ENCODE measurements at regions not wholly inside any gene's neighbourhood (a gene's known extent, or its start where the extent isn't known, plus 50 kb on each side); places are given as distances from the start of the nearest gene placed in this dataset.

DNA sequence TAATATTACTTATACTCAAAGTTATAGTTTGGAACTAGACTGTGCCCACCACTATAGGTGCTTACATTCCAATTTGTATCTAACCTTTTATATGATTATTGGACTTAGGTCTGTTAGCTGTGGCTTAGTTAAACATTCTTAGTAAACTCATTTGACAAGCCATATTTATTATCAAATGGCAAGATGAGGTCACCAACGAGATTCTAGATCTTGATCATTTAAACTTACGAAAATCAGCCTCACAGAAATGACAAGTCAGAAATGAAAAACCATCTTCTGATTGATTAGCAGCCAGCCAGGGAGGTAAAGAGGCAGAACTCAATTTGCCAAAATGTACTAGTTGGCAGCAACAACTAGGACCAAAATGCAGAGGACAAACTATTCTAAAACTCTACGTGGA is 100.4 kb upstream of the STK17B start:
- no peak for DNase-seq (ENCODE audit: extremely low spot score, unreplicated experiment)
- peaks cover 39% of the 10 kb centered on the region for H3K4me1 Mint-ChIP-seq (ENCODE audit: unreplicated experiment)
- TF ChIP-seq, protein P1, sequence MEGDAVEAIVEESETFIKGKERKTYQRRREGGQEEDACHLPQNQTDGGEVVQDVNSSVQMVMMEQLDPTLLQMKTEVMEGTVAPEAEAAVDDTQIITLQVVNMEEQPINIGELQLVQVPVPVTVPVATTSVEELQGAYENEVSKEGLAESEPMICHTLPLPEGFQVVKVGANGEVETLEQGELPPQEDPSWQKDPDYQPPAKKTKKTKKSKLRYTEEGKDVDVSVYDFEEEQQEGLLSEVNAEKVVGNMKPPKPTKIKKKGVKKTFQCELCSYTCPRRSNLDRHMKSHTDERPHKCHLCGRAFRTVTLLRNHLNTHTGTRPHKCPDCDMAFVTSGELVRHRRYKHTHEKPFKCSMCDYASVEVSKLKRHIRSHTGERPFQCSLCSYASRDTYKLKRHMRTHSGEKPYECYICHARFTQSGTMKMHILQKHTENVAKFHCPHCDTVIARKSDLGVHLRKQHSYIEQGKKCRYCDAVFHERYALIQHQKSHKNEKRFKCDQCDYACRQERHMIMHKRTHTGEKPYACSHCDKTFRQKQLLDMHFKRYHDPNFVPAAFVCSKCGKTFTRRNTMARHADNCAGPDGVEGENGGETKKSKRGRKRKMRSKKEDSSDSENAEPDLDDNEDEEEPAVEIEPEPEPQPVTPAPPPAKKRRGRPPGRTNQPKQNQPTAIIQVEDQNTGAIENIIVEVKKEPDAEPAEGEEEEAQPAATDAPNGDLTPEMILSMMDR (conservative IDR thresholded peaks at IDR 0.05), result no peak
- no peaks in the 10 kb centered on the region for H3K27me3 Mint-ChIP-seq
- H3K4me3 Mint-ChIP-seq, result no peak overlapping the region
- no peak overlapping the region for H3K27ac Mint-ChIP-seq
- peaks cover 11% of the 10 kb centered on the region for H3K36me3 Mint-ChIP-seq
- no peaks in the 10 kb centered on the region for H3K9me3 Mint-ChIP-seq

DNA sequence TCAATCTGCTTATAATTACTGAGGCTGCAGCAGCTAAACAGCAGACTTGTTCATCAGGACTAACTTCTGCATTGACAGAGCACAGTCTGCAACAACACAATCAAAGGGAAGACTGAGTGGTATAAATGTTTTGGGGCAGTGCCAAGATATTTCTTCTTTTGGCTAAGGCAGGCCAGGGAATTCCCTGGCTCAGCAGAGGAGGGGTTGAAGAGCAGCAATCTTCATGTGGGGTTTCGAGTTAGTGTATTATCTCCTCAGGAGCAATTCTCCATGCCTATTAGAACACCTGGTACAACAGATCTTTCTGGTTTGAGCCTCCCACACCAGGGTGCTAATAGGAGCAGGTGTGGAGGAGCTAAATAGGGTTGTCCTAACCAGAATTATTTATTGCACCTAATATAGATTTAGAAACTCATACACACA is 103.0 kb upstream of the STK17B start:
- DNase-seq (ENCODE audit: extremely low spot score, unreplicated experiment), result no peak
- Mint-ChIP-seq H3K9me3 (peaks cover 3% of the 10 kb centered on the region), H3K27ac (peak overlapping the region; percentile 90), H3K27me3 (no peaks in the 10 kb centered on the region), H3K4me1 (ENCODE audit: unreplicated experiment) (peaks cover 27% of the 10 kb centered on the region), H3K36me3 (peaks cover 16% of the 10 kb centered on the region), H3K4me3 (peak overlapping the region; percentile 15)
- TF ChIP-seq, protein P1 (conservative IDR thresholded peaks at IDR 0.05), result no peak

GRCh38 chr2:196275646-196276352 is 104.4 kb upstream of the STK17B start:
- Mint-ChIP-seq H3K9me3 (peaks cover 8% of the 10 kb centered on the region), H3K4me1 (ENCODE audit: unreplicated experiment) (peaks cover 27% of the 10 kb centered on the region), H3K27me3 (no peaks in the 10 kb centered on the region), H3K27ac (peak overlapping the region; percentile 49), H3K36me3 (peaks cover 15% of the 10 kb centered on the region), H3K4me3 (no peak overlapping the region)
- TF ChIP-seq, protein P1 (conservative IDR thresholded peaks at IDR 0.05), result no peak
- DNase-seq (ENCODE audit: extremely low spot score, unreplicated experiment), result no peak

DNA sequence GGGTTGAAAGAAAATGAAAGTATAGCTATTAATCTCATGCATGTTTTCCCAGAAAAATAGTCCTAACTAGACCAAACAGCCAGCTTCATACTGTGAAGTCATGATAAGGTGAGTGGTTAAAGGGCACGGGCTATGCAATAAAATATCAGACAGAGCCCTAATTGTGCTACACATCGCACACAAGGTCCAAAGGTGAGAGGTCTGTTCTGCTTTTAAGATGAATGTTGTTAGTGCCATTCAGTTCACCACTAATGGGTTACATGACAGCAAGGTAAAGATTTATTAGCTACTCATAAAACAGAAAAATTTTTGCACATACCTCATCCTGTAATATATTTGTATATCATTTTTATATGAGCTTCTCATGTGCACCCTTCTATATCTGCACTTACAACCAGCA is 105.0 kb upstream of the STK17B start:
- no peaks in the 10 kb centered on the region for H3K27me3 Mint-ChIP-seq
- H3K27ac Mint-ChIP-seq, result peak overlapping the region; percentile 49
- H3K4me1 Mint-ChIP-seq (ENCODE audit: unreplicated experiment), result peaks cover 27% of the 10 kb centered on the region

DNA sequence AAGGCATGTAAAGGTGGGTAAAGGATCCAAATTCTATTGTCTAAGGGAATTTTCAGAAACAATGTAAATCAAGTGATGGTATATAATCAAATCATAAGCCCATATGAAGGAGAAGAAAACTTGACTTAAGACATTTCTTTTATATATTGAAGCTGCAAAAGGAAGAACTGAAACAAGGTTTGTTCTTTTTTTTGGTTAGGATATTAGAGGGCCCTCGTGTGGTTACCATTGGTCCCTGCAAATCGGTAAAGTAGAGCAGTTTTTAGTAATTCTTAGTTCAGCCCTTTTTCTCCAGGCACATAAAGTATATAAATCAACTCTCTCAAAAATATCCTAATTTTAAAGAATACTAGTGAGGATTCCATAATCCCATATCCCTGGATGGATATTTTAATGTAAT is 105.6 kb upstream of the STK17B start:
- Mint-ChIP-seq H3K27ac (no peak overlapping the region), H3K27me3 (no peaks in the 10 kb centered on the region), H3K9me3 (peaks cover 8% of the 10 kb centered on the region), H3K4me1 (ENCODE audit: unreplicated experiment) (peaks cover 27% of the 10 kb centered on the region), H3K36me3 (peaks cover 15% of the 10 kb centered on the region), H3K4me3 (no peak overlapping the region)
- TF ChIP-seq, protein P1 (conservative IDR thresholded peaks at IDR 0.05), result peak; percentile 69
- DNase-seq (ENCODE audit: extremely low spot score, unreplicated experiment), result no peak

More for the DNA sequence above, 105.0 kb upstream of the STK17B start:
- no peak overlapping the region for H3K4me3 Mint-ChIP-seq
- no peak for DNase-seq (ENCODE audit: extremely low spot score, unreplicated experiment)
- TF ChIP-seq, protein P1 (conservative IDR thresholded peaks at IDR 0.05), result no peak
- H3K36me3 Mint-ChIP-seq, result peaks cover 15% of the 10 kb centered on the region
- peaks cover 8% of the 10 kb centered on the region for H3K9me3 Mint-ChIP-seq

Data from type B pancreatic cell (in vitro differentiated cells).